SU-DHL-6 (cell line): ENCODE measurements at regions not wholly inside any gene's neighbourhood (a gene's known extent, or its start where the extent isn't known, plus 50 kb on each side); places are given as distances from the start of the nearest gene placed in this dataset.

Source experiments
- CTCF ChIP-seq: fragments of 200-600 bp; sonication (generic); IDR thresholded peaks from one replicate; pipeline ENCODE4 v1.5.1; 2017; ENCODE audit warnings: antibody characterized with exemption, mild to moderate bottlenecking, low read length, moderate library complexity; ENCODE audit not compliant: insufficient read depth, poor library complexity, severe bottlenecking
- EZH2phosphoT487 ChIP-seq: fragments of 200-600 bp; sonication (generic), shearing (Covaris generic); conservative IDR thresholded peaks from 2 replicates; pipeline ENCODE4 v1.6.1; 2018; ENCODE audit warnings: mild to moderate bottlenecking, antibody characterized with exemption, low read length, moderate library complexity, mixed read lengths

GRCh38 chr2:43170405-43171105 is 55.9 kb downstream of the ZFP36L2 start:
- TF ChIP-seq CTCF = no peak
- no peak for TF ChIP-seq EZH2phosphoT487
